HG03066 (cell line): ENCODE measurements at regions not wholly inside any gene's neighbourhood (a gene's known extent, or its start where the extent isn't known, plus 50 kb on each side); places are given as distances from the start of the nearest gene placed in this dataset.
"Not testable (repeated sequence)": the region's sequence is repeated elsewhere in the genome, so short reads cannot be mapped to it uniquely, and the experiment has no call there.

ENCODE experiments used
- ATAC-seq: cut with Tn5 transposase; IDR thresholded peaks from one replicate; pipeline ENCODE4 v1.9.1; 2021; ENCODE audit warnings: low read depth; ENCODE audit not compliant: unreplicated experiment

DNA sequence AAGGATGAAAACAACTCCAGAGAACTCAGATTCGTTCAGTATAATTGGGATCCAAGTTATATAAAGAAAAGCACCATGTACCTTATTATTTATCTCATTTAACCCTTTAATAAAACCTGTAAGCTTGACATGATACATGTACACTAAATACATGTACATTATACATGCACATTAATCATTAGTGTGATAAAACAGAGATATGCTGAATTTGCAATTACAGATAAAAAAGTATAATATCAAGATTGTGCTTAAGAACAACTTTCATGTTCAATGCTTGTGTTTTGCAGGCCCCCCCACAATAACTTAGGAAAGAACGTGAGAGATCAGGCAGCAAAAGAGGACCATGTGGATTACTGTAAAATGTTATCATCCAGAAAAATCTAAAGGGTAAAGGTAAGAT lies 385.4 kb upstream of the GYPC start:
- ATAC-seq: no peak

DNA sequence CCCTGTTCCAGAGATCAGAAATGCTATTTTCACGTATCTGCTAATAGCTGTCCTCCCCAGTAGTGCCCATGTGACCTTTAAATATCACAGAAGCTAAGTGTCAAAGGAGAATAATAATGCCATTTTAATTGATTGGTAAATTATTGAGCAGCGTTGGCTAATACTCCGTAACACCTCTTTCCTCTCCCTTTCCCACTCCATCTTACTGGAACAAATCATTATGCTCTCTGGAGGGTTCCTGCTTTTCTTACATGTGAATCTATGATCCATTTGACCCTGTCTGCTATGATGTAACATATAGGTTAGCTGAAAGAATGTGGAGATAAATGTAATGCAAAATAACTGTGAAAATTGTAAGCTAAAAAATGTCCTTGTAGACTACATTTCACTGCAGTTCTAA lies 383.6 kb upstream of the GYPC start:
- ATAC-seq: no peak

- no peak for ATAC-seq
Observed at GRCh38 chr2:126275098-126275497, 380.9 kb upstream of the GYPC start.

- ATAC-seq: not testable (repeated sequence)
Observed at GRCh38 chr2:126276268-126276667, 379.7 kb upstream of the GYPC start.

- ATAC-seq: no peak
Observed at GRCh38 chr2:126288362-126288761, 367.6 kb upstream of the GYPC start.

GRCh38 chr2:126293962-126294361 lies 362.0 kb upstream of the GYPC start:
- ATAC-seq: not testable (repeated sequence)

GRCh38 chr2:126299469-126299976 lies 356.4 kb upstream of the GYPC start:
- ATAC-seq: no peak

GRCh38 chr2:126300348-126300747 lies 355.6 kb upstream of the GYPC start:
- no peak for ATAC-seq

- no peak for ATAC-seq
Observed at GRCh38 chr2:126302043-126302442, 353.9 kb upstream of the GYPC start.

GRCh38 chr2:126303113-126303512 lies 352.8 kb upstream of the GYPC start:
- no peak for ATAC-seq

GRCh38 chr2:126304154-126304553 lies 351.8 kb upstream of the GYPC start:
- ATAC-seq: no peak

DNA sequence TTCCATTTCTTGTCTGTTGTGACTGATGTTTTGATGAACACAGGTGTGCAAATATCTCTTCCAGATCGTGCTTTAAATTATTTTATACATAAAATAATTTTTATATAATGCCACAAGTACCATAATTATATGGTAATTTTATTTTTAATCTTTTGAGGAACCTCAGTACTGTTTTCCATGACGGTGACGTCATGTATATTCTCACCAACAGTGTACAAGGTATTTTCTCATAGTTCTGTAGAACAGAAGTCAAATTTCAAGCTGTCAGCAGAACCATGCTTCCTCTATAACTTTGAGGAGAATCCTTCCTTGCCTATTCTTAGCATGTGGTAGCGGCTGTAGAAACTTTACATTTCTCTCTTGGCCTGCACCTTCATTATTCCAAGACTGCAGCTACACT lies 349.4 kb upstream of the GYPC start:
- ATAC-seq: no peak

DNA sequence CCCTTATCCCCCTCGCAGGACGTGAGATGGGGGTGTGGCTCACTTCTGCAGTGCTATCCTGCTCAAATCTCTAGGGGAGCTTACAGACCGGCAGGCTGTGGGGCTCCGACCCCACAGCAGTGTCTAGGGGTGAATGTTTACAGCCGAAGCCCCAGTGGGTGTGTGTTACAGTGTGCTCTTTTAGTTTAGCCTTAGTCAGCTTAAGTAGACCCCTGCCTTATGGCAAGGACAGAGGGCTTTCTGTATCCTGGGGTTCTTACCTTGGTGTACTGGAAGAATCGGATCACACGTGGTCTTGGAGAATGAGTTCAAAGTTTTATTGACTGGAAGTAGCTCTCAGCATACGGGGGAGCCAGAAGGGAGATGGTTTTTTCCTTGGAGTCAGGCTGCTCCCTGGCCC lies 348.2 kb upstream of the GYPC start:
- ATAC-seq: no peak

DNA sequence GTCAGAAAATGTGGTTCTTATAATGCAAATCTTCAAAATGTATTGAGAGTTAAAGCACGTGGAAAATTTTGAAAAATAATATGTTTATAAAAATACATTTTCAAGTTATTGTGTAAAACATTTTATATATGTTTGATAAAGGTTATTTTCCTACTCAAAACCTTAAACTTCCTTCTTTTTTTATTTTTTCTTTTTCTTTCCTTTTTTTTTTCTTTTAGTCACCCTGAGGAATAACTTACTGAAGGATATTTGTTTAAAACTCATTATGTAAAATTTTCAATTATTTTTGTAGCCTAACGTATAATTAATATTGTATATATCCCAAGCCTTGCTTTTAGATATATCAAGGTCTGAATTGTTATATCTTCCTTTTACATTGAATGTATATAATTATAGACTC lies 346.8 kb upstream of the GYPC start:
- no peak for ATAC-seq

DNA sequence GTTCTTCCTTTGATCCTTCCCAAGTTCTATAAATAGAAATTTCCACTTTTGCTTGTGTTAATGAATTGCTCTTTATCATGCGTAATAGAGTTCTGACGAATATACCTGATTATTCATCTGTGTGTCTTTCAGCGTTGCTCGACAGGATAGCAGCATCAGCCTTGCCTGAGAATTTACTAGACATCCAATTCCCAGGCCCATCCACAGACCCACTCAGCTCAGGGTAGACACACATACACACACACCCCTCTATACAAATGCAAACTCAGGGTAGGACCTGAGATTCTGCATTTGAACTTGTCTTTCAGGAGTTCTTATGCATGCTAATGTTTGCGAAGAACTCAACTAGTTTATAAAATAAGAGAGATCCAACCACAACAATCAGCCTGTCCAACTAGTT lies 343.4 kb upstream of the GYPC start:
- ATAC-seq: no peak

DNA sequence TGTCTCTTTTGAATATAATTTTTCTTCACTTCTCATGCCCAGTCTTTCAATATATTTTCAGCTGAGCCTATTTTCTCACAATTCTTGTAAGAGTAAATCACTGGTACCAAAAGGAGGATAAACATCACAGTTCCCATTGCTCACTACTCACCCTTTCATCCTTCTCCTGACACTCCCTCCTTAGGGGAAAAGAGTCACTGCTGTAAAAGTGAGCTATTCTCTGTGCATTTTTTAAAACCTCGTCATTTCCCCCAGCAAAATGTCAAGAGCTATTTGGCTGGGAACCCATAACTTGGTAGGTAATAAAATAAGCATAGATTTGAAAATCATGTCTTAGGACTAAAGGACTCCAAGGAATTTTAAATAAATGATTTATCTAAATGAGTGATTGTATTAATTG lies 340.1 kb upstream of the GYPC start:
- ATAC-seq: no peak

- no peak for ATAC-seq
Observed at GRCh38 chr2:126317790-126318431, 338.0 kb upstream of the GYPC start.

- no peak for ATAC-seq
Observed at GRCh38 chr2:126322342-126322741, 333.6 kb upstream of the GYPC start.

- no peak for ATAC-seq
Observed at GRCh38 chr2:126325202-126325601, 330.8 kb upstream of the GYPC start.

DNA sequence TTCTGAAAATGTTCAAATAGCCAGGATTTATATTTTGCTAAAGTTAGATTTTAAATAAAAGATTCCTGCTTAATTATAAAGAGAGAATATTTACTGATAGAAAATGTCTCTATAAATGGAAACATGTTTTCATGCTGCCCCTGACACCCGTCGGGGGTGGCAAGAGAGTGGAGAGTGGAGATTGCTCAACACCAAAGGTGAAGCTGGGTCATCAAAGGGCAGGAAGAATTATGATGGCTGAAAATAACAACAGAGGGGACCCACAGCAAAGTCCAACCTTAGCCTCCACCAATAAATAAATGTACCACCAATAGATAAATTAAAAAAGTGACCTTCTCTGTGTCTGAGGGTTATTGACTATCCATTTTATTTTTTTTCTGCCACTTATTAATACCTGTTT lies 326.8 kb upstream of the GYPC start:
- ATAC-seq: no peak

DNA sequence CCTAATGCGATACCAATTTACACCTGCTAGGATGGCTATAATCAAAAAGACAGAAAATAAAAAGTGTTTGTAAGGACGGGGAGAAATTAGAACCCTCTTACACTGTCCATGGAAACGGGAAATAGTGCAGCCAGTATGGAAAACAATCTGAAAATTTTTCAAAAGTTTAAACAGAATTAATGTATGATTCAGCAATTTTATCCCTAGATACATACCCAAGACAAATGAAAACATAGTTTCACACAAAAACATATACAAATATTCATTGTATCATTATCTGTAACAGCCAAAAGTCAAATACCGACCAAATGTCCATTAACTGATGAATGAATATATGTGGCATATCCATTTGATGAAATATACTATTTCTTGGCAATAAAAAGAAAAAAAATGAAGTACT lies 313.5 kb upstream of the GYPC start:
- no peak for ATAC-seq

DNA sequence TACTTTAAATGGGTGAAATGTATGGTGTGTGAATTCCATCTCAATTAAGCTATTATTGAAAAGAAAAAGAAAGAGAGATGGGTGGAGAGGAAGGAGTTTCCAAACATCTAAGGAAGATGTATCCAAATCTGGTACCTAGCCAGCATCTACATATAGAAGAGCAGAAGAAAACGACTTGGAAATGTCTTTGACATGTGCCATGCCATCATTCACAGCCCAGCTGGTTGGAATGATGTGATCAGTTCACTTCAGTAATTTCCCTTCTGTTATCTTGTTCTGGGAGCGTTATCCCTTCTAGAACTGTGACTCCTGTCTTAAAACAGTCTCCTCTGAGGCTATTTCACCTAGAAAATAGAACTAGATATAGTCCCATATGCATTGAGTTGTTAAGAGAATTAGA lies 312.8 kb upstream of the GYPC start:
- no peak for ATAC-seq

- no peak for ATAC-seq
Observed at GRCh38 chr2:126344493-126344892, 311.5 kb upstream of the GYPC start.
